GM21423 (cell line): ENCODE measurements at regions not wholly inside any gene's neighbourhood (a gene's known extent, or its start where the extent isn't known, plus 50 kb on each side); places are given as distances from the start of the nearest gene placed in this dataset.
A peak's percentile ranks its signal among the peaks of the same experiment; 100 is the strongest.
"Not testable (repeated sequence)": the region's sequence is repeated elsewhere in the genome, so short reads cannot be mapped to it uniquely, and the experiment has no call there.

Experiments
- ATAC-seq: cut with Tn5 transposase; IDR thresholded peaks from one replicate; pipeline ENCODE4 v1.9.1; 2021; ENCODE audit warnings: mild to moderate bottlenecking, moderate library complexity; ENCODE audit not compliant: unreplicated experiment

DNA sequence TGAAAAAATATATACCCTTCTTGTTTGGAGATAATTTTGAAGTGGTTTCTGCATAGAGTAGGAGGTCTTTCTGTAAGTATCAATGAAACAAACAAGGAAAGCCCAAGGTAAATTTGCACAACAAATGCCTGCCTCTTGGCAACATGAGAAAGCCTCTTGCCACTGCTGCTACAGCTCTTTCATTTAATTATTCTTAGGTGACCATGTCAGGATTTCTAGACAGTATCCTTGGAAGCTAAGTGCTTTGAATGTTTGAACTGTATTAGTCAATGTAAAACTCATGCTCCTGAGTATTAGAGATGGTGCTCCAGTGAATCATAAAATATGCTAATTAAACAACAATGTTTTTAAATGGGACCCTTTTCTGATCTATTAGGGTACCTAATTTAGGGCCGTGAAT is 81.2 kb upstream of the ITGB1 start:
- ATAC-seq = no peak

DNA sequence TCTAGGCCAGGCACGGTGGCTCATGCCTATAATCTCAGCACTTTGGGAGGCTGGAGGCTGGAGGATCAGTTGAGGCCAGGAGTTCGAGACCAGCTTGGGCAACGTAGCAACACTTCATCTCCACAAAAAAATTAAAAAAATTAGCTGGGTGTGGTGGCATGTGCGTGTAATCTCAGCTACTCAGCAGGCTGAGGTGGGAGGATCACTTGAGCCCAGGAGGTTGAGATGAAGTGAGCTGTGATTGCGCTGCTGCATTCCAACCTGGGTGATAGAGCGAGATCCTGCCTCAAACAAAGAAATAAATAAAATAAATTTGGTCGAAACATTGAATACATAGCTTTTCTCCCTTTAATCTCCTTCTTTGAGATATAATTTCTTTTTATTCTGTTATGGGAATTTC is 80.6 kb upstream of the ITGB1 start:
- no peak for ATAC-seq

GRCh38 chr10:33037726-33038125 is 79.7 kb upstream of the ITGB1 start:
- ATAC-seq = no peak

GRCh38 chr10:33036670-33037069 is 78.6 kb upstream of the ITGB1 start:
- ATAC-seq = no peak

DNA sequence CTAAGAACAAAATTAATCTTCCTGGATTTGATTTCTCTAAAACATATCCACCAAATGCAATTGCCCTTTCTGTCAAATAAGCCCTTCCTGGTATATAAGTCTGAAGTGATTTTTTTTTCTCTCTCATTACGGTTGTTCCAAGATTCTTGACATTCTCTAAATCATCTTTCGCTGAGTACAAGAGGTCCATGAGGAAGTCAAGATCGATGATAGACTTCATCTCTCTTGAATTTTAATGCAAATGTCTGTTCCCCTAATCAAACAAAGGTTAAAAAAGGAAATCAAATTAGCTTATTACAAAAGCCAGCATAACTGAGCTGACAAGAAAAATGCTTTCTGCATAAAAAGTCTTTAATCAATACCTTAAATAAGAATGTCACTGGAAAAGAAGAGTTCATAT is 77.4 kb upstream of the ITGB1 start:
- no peak for ATAC-seq

DNA sequence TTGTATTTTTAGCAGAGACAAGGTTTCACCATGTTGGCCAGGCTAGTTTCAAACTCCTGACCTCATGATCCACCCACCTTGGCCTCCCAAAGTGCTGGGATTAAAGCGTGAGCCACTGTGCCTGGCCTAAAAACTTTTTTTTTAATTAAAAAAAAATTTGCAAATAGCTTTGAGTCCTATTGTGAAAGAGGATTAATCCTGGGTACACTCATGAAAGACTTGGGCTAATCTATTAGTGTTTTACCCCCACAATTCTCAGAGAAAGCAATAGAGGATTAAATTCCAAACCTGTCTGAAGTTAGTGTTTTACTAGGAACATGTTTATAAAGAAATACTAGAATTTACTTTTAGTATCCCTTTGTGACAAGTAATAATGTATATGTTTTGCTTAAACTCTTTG is 76.9 kb upstream of the ITGB1 start:
- ATAC-seq = no peak

GRCh38 chr10:33032654-33033151 is 74.7 kb upstream of the ITGB1 start:
- ATAC-seq = no peak

- no peak for ATAC-seq
Measured at GRCh38 chr10:33031815-33032653, 74.0 kb upstream of the ITGB1 start.

- ATAC-seq = no peak
Measured at GRCh38 chr10:33031171-33031570, 73.1 kb upstream of the ITGB1 start.

GRCh38 chr10:33028515-33028914 is 70.5 kb upstream of the ITGB1 start:
- not testable (repeated sequence) for ATAC-seq

GRCh38 chr10:33027088-33027487 is 69.1 kb upstream of the ITGB1 start:
- no peak for ATAC-seq

DNA sequence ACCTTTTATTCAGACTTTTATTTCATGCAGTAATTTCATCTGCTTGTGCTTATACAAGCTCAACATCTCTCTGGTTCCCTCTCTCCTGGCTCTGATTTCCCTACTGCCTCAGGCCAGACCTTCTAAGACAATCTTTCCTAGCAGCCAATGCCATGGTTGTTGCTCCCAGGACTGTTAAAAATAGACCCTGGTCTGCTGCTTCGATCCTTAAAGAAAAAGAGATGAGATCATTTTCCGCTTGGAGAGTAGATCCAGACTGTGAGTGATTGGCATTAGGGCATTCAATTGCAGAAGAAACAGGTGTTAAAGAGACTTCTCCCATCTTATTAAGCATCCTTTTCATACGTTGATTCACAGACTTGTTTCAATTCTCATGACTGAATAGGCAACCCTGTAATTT is 68.4 kb upstream of the ITGB1 start:
- ATAC-seq = no peak

- ATAC-seq = no peak
Measured at GRCh38 chr10:33025910-33026309, 67.9 kb upstream of the ITGB1 start.

GRCh38 chr10:33025039-33025438 is 67.0 kb upstream of the ITGB1 start:
- ATAC-seq = peak; percentile 48

DNA sequence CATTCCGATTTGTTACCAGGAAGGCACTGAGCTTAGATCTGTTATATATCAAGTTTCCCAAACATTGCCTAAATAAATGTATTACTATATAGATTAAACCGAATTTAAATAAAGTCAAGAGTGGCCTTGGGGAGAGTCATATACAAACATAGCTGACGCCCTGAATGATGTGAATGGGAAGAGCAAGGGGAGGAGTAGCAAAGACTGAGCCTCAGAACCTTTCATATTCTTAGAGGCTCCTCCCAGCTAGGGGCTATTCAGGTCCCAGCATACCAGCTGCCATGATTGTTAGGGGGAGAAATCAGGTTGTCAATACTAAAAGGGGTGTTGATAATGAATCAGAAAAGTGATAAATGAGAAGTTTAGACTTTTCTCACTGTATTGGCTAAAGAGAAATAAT is 64.7 kb upstream of the ITGB1 start:
- no peak for ATAC-seq

DNA sequence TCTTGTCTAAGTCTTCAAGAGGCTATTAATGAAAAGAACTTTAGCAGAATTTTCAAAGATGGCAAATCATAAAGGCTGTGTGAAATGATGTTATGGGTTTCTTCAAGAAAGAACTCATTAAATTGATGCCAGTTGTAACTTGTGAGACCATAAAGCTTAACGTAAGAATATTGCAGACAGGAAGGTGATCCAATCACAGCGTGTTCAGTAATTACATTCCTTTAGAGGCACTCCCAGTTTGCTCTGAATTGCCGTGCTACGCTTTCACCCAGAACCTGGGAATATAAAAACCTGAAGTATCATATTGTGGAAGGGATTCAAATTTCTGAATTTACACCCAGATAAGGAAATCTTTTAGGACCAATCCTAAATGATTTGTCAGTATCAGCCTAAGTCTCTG is 64.1 kb upstream of the ITGB1 start:
- no peak for ATAC-seq

DNA sequence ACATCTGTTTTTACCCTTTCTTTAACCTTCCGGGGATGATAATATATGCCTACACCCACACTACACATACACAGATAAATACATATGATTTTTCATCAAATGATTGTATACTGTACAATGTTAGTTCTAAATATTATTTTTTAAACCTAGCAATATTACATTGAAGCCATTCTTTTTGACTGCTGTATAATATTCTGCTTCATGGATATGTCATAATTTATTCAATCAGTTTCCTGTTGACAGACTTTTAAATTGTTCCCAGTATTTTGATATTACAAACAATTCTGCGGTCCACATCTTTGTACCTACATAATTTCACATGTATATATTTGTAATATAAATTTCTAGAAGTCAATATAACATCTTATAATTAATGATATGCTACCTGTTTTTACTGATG is 59.0 kb upstream of the ITGB1 start:
- ATAC-seq = no peak

GRCh38 chr10:33015761-33016547 is 57.9 kb upstream of the ITGB1 start:
- ATAC-seq = no peak

DNA sequence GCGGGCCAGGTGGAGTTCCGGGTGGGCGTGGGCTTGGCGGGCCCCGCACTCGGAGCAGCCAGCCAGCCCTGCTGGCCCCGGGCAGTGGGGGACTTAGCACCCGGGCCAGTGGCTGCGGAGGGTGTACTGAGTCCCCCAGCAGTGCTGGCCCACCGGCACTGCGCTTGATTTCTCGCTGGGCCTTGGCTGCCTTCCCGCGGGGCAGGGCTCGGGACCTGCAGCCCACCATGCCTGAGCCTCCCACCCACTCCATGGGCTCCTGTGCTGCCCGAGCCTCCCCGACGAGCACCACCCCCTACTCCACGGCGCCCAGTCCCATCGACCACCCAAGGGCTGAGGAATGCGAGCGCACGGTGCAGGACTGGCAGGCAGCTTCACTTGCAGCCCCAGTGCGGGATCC is 55.3 kb upstream of the ITGB1 start:
- ATAC-seq = not testable (repeated sequence)

- no peak for ATAC-seq
Measured at GRCh38 chr10:33012306-33012705, 54.3 kb upstream of the ITGB1 start.

DNA sequence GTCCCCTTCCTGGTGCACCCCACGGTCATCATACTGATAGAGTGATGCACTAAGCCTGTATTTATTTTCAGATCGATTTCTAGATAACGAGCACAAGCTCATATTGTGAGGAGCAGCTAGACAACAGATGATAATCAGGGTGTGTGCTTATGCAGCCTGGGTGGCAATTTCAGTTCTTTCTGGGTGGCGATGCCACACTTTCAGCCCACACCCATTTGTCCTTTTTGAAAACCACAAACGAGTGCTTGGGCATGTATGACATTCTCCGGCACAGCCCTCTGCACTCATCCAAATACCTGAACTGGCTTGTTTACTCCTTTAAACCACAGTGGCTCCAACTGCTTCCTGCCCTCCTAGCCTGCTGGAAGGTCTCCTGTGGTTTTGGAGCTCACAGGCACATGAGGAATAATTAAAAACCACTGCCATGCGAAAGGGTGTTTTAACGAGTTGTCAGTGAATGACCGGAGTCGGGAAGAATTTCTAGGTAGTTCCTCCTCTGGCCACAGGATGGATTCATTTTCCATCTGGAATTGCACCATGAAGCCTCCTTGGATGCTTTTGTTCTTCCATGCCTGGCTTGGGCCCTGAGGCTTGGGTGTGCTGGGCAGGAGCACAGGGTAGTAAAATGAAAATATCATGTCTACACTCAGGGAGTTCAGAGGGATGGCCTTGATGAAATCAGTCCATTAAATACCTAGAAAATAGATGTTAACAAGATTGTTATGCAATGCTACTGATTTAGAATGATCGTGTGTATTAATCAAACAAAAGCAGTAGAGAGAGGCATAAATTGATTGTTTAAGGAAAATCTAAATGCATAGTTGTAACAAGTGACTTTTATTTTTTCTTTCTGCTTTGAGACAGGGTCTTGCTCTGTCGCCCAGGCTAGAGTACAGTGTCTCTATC is 52.4 kb upstream of the ITGB1 start:
- ATAC-seq = no peak
